HEK293 (cell line): ENCODE measurements at regions not wholly inside any gene's neighbourhood (a gene's known extent, or its start where the extent isn't known, plus 50 kb on each side); places are given as distances from the start of the nearest gene placed in this dataset.

Experiments used
- CTCF ChIA-PET: fragments of 350-600 bp; formaldehyde crosslinking; extraction: SDS; loops from one replicate; lab custom pipeline; 2021; ENCODE audit warnings: antibody characterized with exemption; lab: Yijun Ruan, JAX
- POLR2A ChIA-PET: fragments of 300-600 bp; formaldehyde crosslinking; extraction: SDS; loops from one replicate; lab custom pipeline; 2020; ENCODE audit warnings: antibody characterized with exemption, inconsistent platforms; lab: Yijun Ruan, JAX
- H3K27ac ChIP-seq: fragments of 200-500 bp; sonication (Bioruptor generic); 2 replicates; pipeline ENCODE4 v1.5.1; 2014; ENCODE audit warnings: low read depth, low read length, control low read depth, inconsistent platforms; ENCODE audit errors: extremely low read depth
- H3K36me3 ChIP-seq, 2 experiments: fragments of 200-500 bp in 1 of 2; sonication (Bioruptor generic) in 1 of 2; 1 replicate in 1 of 2; 2 replicates in 1 of 2; pipeline ENCODE4 v1.5.1; 2014 to 2017; ENCODE audit warnings: inconsistent platforms in 2 of 2, low read length in 2 of 2; ENCODE audit not compliant: control insufficient read depth in 2 of 2, insufficient read depth in 1 of 2
- H3K4me1 ChIP-seq: fragments of 200-500 bp; sonication (Bioruptor generic); 2 replicates; pipeline ENCODE4 v1.5.1; 2014; ENCODE audit warnings: mild to moderate bottlenecking, low read length, inconsistent platforms; ENCODE audit not compliant: control insufficient read depth, insufficient read depth
- H3K4me3 ChIP-seq: 2 replicates; pipeline ENCODE4 v1.5.1; 2011; ENCODE audit warnings: low read depth, mild to moderate bottlenecking, control low read depth, low read length, moderate library complexity
- H3K9me3 ChIP-seq: fragments of 200-500 bp; sonication (Bioruptor generic); 2 replicates; pipeline ENCODE4 v1.5.1; 2014; ENCODE audit warnings: low read depth, low read length, inconsistent platforms; ENCODE audit not compliant: control insufficient read depth, insufficient read depth
- AEBP2 ChIP-seq: fragments of 450-650 bp; formaldehyde crosslinking; IDR thresholded peaks from 2 replicates; pipeline ENCODE4 v1.5.1; 2016; ENCODE audit warnings: missing biosample characterization, missing genetic modification characterization, borderline replicate concordance
- GFI1B ChIP-seq: fragments of 450-650 bp; formaldehyde crosslinking; IDR thresholded peaks from 2 replicates; pipeline ENCODE4 v1.5.1; 2016; ENCODE audit warnings: missing biosample characterization, missing genetic modification characterization
- GLIS2 ChIP-seq: fragments of 450-650 bp; formaldehyde crosslinking; IDR thresholded peaks from 2 replicates; pipeline ENCODE4 v1.5.1; 2016; ENCODE audit warnings: missing biosample characterization, missing genetic modification characterization
- HIC1 ChIP-seq: fragments of 450-650 bp; formaldehyde crosslinking; IDR thresholded peaks from 2 replicates; pipeline ENCODE4 v1.5.1; 2016; ENCODE audit warnings: missing biosample characterization, missing genetic modification characterization
- INSM2 ChIP-seq: fragments of 450-650 bp; formaldehyde crosslinking; IDR thresholded peaks from 2 replicates; pipeline ENCODE4 v1.5.1; 2016; ENCODE audit warnings: missing biosample characterization, missing genetic modification characterization
- SP7 ChIP-seq: fragments of 450-650 bp; formaldehyde crosslinking; IDR thresholded peaks from 2 replicates; pipeline ENCODE4 v1.5.1; 2016; ENCODE audit warnings: missing biosample characterization, missing genetic modification characterization
- ZBTB49 ChIP-seq: fragments of 450-650 bp; formaldehyde crosslinking; IDR thresholded peaks from 2 replicates; pipeline ENCODE4 v1.5.1; 2016; ENCODE audit warnings: missing biosample characterization, missing genetic modification characterization, low read depth
- ZFP41 ChIP-seq: fragments of 450-650 bp; formaldehyde crosslinking; IDR thresholded peaks from 2 replicates; pipeline ENCODE4 v1.5.1; 2016; ENCODE audit warnings: missing biosample characterization, missing genetic modification characterization, borderline replicate concordance
- ZNF157 ChIP-seq: fragments of 450-650 bp; formaldehyde crosslinking; IDR thresholded peaks from 2 replicates; pipeline ENCODE4 v1.5.1; 2016; ENCODE audit warnings: missing biosample characterization, missing genetic modification characterization
- ZNF174 ChIP-seq: fragments of 450-650 bp; formaldehyde crosslinking; IDR thresholded peaks from 2 replicates; pipeline ENCODE4 v1.5.0; 2017; ENCODE audit warnings: missing biosample characterization, mild to moderate bottlenecking, missing genetic modification characterization
- ZNF175 ChIP-seq: fragments of 450-650 bp; formaldehyde crosslinking; IDR thresholded peaks from 2 replicates; pipeline ENCODE4 v1.5.1; 2016; ENCODE audit warnings: missing biosample characterization, missing genetic modification characterization
- ZNF18 ChIP-seq: fragments of 450-650 bp; formaldehyde crosslinking; IDR thresholded peaks from 2 replicates; pipeline ENCODE4 v1.5.1; 2016; ENCODE audit warnings: missing biosample characterization, missing genetic modification characterization
- ZNF239 ChIP-seq: fragments of 450-650 bp; formaldehyde crosslinking; IDR thresholded peaks from 2 replicates; pipeline ENCODE4 v1.5.1; 2016; ENCODE audit warnings: missing biosample characterization, missing genetic modification characterization
- ZNF311 ChIP-seq: fragments of 450-650 bp; formaldehyde crosslinking; IDR thresholded peaks from 2 replicates; pipeline ENCODE4 v1.5.1; 2017; ENCODE audit warnings: missing biosample characterization, missing genetic modification characterization, borderline replicate concordance
- ZNF548 ChIP-seq: fragments of 450-650 bp; formaldehyde crosslinking; IDR thresholded peaks from 2 replicates; pipeline ENCODE4 v1.5.1; 2016; ENCODE audit warnings: missing biosample characterization, missing genetic modification characterization
- ZNF677 ChIP-seq: fragments of 450-650 bp; IDR thresholded peaks from 2 replicates; pipeline ENCODE4 v1.5.0; 2018; ENCODE audit warnings: missing biosample characterization, mild to moderate bottlenecking, missing genetic modification characterization, moderate library complexity
- ZNF76 ChIP-seq: fragments of 450-650 bp; formaldehyde crosslinking; IDR thresholded peaks from 2 replicates; pipeline ENCODE4; 2016; ENCODE audit warnings: low read depth, missing biosample characterization, missing genetic modification characterization, borderline replicate concordance
- ZNF792 ChIP-seq: fragments of 450-650 bp; formaldehyde crosslinking; IDR thresholded peaks from 2 replicates; pipeline ENCODE4 v1.5.1; 2016; ENCODE audit warnings: missing biosample characterization, missing genetic modification characterization
- ZSCAN4 ChIP-seq: fragments of 450-650 bp; formaldehyde crosslinking; IDR thresholded peaks from 2 replicates; pipeline ENCODE4 v1.5.1; 2017; ENCODE audit warnings: missing biosample characterization, missing genetic modification characterization

GRCh38 chr11:116502641-116503061 lies 270.1 kb downstream of the BUD13 start:
- Histone ChIP-seq H3K4me1 (no peaks in the 10 kb centered on the region), H3K27ac (no peak overlapping the region), H3K4me3 (no peak overlapping the region), H3K36me3 (no peaks in the 10 kb centered on the region), H3K9me3 (no peaks in the 10 kb centered on the region)
- no peak for TF ChIP-seq ZNF792
- TF ChIP-seq INSM2, result no peak
- no peak for TF ChIP-seq SP7
- TF ChIP-seq ZFP41 (tag by site-specific recombination), result no peak
- TF ChIP-seq GFI1B (tag by site-specific recombination), result no peak
- TF ChIP-seq AEBP2 (tag by site-specific recombination), result no peak
- TF ChIP-seq ZNF548 (tag by site-specific recombination), result no peak
- no peak for TF ChIP-seq ZNF239 (tag by site-specific recombination)
- no peak for TF ChIP-seq HIC1 (tag by site-specific recombination)
- ChIA-PET POLR2A (no interaction called here), CTCF (interaction anchor here (1.0 kb wide), 1 partner anchor 29 kb away, joined by 4 read pairs; no protein-coding TSS in a partner anchor)

- Histone ChIP-seq H3K36me3 (no peaks in the 10 kb centered on the region), H3K4me1 (no peaks in the 10 kb centered on the region), H3K9me3 (no peaks in the 10 kb centered on the region), H3K4me3 (no peak overlapping the region), H3K27ac (no peak overlapping the region)
- ChIA-PET POLR2A (no interaction called here), CTCF (interaction anchor here (0.6 to 4.2 kb wide), 3 partner anchors 9 to 220 kb away, joined by 3 to 23 read pairs (median 3); no protein-coding TSS in a partner anchor)
- TF ChIP-seq ZNF175 (tag by site-specific recombination) (no peak), ZBTB49 (tag by site-specific recombination) (no peak), ZNF18 (tag by site-specific recombination) (no peak), ZNF157 (tag by site-specific recombination) (no peak), ZNF174 (tag by site-specific recombination) (no peak), ZSCAN4 (tag by site-specific recombination) (no peak), ZNF311 (tag by site-specific recombination) (no peak), ZNF76 (tag by site-specific recombination) (no peak), GFI1B (tag by site-specific recombination) (no peak), GLIS2 (tag by site-specific recombination) (no peak), ZNF677 (no peak)
These were observed 271.1 kb downstream of the BUD13 start for GRCh38 chr11:116501728-116502127.
